HG02610 (cell line): ENCODE measurements at regions not wholly inside any gene's neighbourhood (a gene's known extent, or its start where the extent isn't known, plus 50 kb on each side); places are given as distances from the start of the nearest gene placed in this dataset.
"Not testable (repeated sequence)": the region's sequence is repeated elsewhere in the genome, so short reads cannot be mapped to it uniquely, and the experiment has no call there.

ENCODE experiments used
- ATAC-seq: cut with Tn5 transposase; IDR thresholded peaks from one replicate; pipeline ENCODE4 v1.9.1; 2021; ENCODE audit warnings: mild to moderate bottlenecking, moderate library complexity; ENCODE audit not compliant: unreplicated experiment

- no peak for ATAC-seq
These were observed 1971.7 kb downstream of the SUCLG1 start for GRCh38 chr2:82487354-82487753.

- ATAC-seq, result no peak
These were observed 1973.4 kb downstream of the SUCLG1 start for GRCh38 chr2:82485701-82486100.

GRCh38 chr2:82481207-82481606, 1977.9 kb downstream of the SUCLG1 start:
- ATAC-seq, result no peak

- ATAC-seq, result no peak
These were observed 1980.4 kb downstream of the SUCLG1 start for GRCh38 chr2:82478641-82479040.

GRCh38 chr2:82476094-82476493, 1983.0 kb downstream of the SUCLG1 start:
- no peak for ATAC-seq

GRCh38 chr2:82428251-82428650, 2030.8 kb downstream of the SUCLG1 start:
- no peak for ATAC-seq

- ATAC-seq, result no peak
These were observed 2047.1 kb downstream of the SUCLG1 start for GRCh38 chr2:82412021-82412420.

GRCh38 chr2:82411071-82411470, 2048.0 kb downstream of the SUCLG1 start:
- ATAC-seq, result no peak

- ATAC-seq, result no peak
These were observed 2063.5 kb downstream of the SUCLG1 start for GRCh38 chr2:82395531-82395930.

- no peak for ATAC-seq
These were observed 2067.7 kb downstream of the SUCLG1 start for GRCh38 chr2:82391386-82391785.

- no peak for ATAC-seq
These were observed 2051.1 kb upstream of the LRRTM1 start for GRCh38 chr2:82355622-82356021.

GRCh38 chr2:82345910-82346309, 2041.4 kb upstream of the LRRTM1 start:
- ATAC-seq, result no peak

GRCh38 chr2:82344670-82345069, 2040.1 kb upstream of the LRRTM1 start:
- no peak for ATAC-seq

- no peak for ATAC-seq
These were observed 2037.8 kb upstream of the LRRTM1 start for GRCh38 chr2:82342356-82342755.

- no peak for ATAC-seq
These were observed 2036.1 kb upstream of the LRRTM1 start for GRCh38 chr2:82340578-82341053.

GRCh38 chr2:82339805-82340204, 2035.3 kb upstream of the LRRTM1 start:
- no peak for ATAC-seq

- ATAC-seq, result no peak
These were observed 2029.1 kb upstream of the LRRTM1 start for GRCh38 chr2:82333697-82334096.

GRCh38 chr2:82330155-82330554, 2025.6 kb upstream of the LRRTM1 start:
- ATAC-seq, result no peak

- not testable (repeated sequence) for ATAC-seq
These were observed 2021.7 kb upstream of the LRRTM1 start for GRCh38 chr2:82326180-82326767.

GRCh38 chr2:82320296-82320695, 2015.7 kb upstream of the LRRTM1 start:
- no peak for ATAC-seq

GRCh38 chr2:82317012-82317411, 2012.5 kb upstream of the LRRTM1 start:
- no peak for ATAC-seq

- ATAC-seq, result no peak
These were observed 2012.0 kb upstream of the LRRTM1 start for GRCh38 chr2:82316586-82316985.

GRCh38 chr2:82314836-82315472, 2010.4 kb upstream of the LRRTM1 start:
- ATAC-seq, result no peak
